HEK293 (cell line): ENCODE measurements at regions not wholly inside any gene's neighbourhood (a gene's known extent, or its start where the extent isn't known, plus 50 kb on each side); places are given as distances from the start of the nearest gene placed in this dataset.

Experiments
- CTCF ChIA-PET: fragments of 350-600 bp; formaldehyde crosslinking; extraction: SDS; loops from one replicate; lab custom pipeline; 2021; ENCODE audit warnings: antibody characterized with exemption; lab: Yijun Ruan, JAX
- POLR2A ChIA-PET: fragments of 300-600 bp; formaldehyde crosslinking; extraction: SDS; loops from one replicate; lab custom pipeline; 2020; ENCODE audit warnings: antibody characterized with exemption, inconsistent platforms; lab: Yijun Ruan, JAX
- H3K27ac ChIP-seq: fragments of 200-500 bp; sonication (Bioruptor generic); 2 replicates; pipeline ENCODE4 v1.5.1; 2014; ENCODE audit warnings: low read depth, low read length, control low read depth, inconsistent platforms; ENCODE audit errors: extremely low read depth
- H3K36me3 ChIP-seq, 2 experiments: fragments of 200-500 bp in 1 of 2; sonication (Bioruptor generic) in 1 of 2; 1 replicate in 1 of 2; 2 replicates in 1 of 2; pipeline ENCODE4 v1.5.1; 2014 to 2017; ENCODE audit warnings: inconsistent platforms in 2 of 2, low read length in 2 of 2; ENCODE audit not compliant: control insufficient read depth in 2 of 2, insufficient read depth in 1 of 2
- H3K4me1 ChIP-seq: fragments of 200-500 bp; sonication (Bioruptor generic); 2 replicates; pipeline ENCODE4 v1.5.1; 2014; ENCODE audit warnings: mild to moderate bottlenecking, low read length, inconsistent platforms; ENCODE audit not compliant: control insufficient read depth, insufficient read depth
- H3K4me3 ChIP-seq: 2 replicates; pipeline ENCODE4 v1.5.1; 2011; ENCODE audit warnings: low read depth, mild to moderate bottlenecking, control low read depth, low read length, moderate library complexity
- H3K9me3 ChIP-seq: fragments of 200-500 bp; sonication (Bioruptor generic); 2 replicates; pipeline ENCODE4 v1.5.1; 2014; ENCODE audit warnings: low read depth, low read length, inconsistent platforms; ENCODE audit not compliant: control insufficient read depth, insufficient read depth
- GLI4 ChIP-seq: fragments of 450-650 bp; formaldehyde crosslinking; IDR thresholded peaks from 2 replicates; pipeline ENCODE4 v1.5.1; 2016; ENCODE audit warnings: missing biosample characterization, missing genetic modification characterization
- HOXA7 ChIP-seq: sonication (generic); formaldehyde crosslinking; IDR thresholded peaks from 2 replicates; pipeline ENCODE4 v1.8.1; 2022; ENCODE audit warnings: missing genetic modification reagents, borderline replicate concordance
- HOXD13 ChIP-seq: sonication (generic); formaldehyde crosslinking; IDR thresholded peaks from 2 replicates; pipeline ENCODE4 v1.8.0; 2022; ENCODE audit warnings: missing genetic modification reagents, borderline replicate concordance
- KLF9 ChIP-seq: fragments of 450-650 bp; formaldehyde crosslinking; IDR thresholded peaks from 2 replicates; pipeline ENCODE4 v1.5.1; 2016; ENCODE audit warnings: missing biosample characterization, missing genetic modification characterization, low read depth
- SCRT2 ChIP-seq: fragments of 450-650 bp; formaldehyde crosslinking; IDR thresholded peaks from 2 replicates; pipeline ENCODE4 v1.5.1; 2016; ENCODE audit warnings: missing biosample characterization, missing genetic modification characterization
- TRIM28 ChIP-seq: IDR thresholded peaks from 2 replicates; pipeline ENCODE4 v1.6.1; 2011; ENCODE audit warnings: low read length, control low read depth, borderline replicate concordance
- ZIC2 ChIP-seq: fragments of 450-650 bp; formaldehyde crosslinking; IDR thresholded peaks from 2 replicates; pipeline ENCODE4 v1.5.1; 2016; ENCODE audit warnings: missing biosample characterization, missing genetic modification characterization
- ZNF112 ChIP-seq: fragments of 450-650 bp; formaldehyde crosslinking; IDR thresholded peaks from 2 replicates; pipeline ENCODE4 v1.5.0; 2017; ENCODE audit warnings: missing biosample characterization, missing genetic modification characterization
- ZNF121 ChIP-seq: fragments of 450-650 bp; formaldehyde crosslinking; IDR thresholded peaks from 2 replicates; pipeline ENCODE4 v1.5.1; 2016; ENCODE audit warnings: missing biosample characterization, missing genetic modification characterization
- ZNF174 ChIP-seq: fragments of 450-650 bp; formaldehyde crosslinking; IDR thresholded peaks from 2 replicates; pipeline ENCODE4 v1.5.0; 2017; ENCODE audit warnings: missing biosample characterization, mild to moderate bottlenecking, missing genetic modification characterization
- ZNF175 ChIP-seq: fragments of 450-650 bp; formaldehyde crosslinking; IDR thresholded peaks from 2 replicates; pipeline ENCODE4 v1.5.1; 2016; ENCODE audit warnings: missing biosample characterization, missing genetic modification characterization
- ZNF184 ChIP-seq: fragments of 450-650 bp; IDR thresholded peaks from 2 replicates; pipeline ENCODE4 v1.5.1; 2018; ENCODE audit warnings: missing biosample characterization, mild to moderate bottlenecking, missing genetic modification characterization
- ZNF202 ChIP-seq: fragments of 450-650 bp; formaldehyde crosslinking; IDR thresholded peaks from 2 replicates; pipeline ENCODE4 v1.5.1; 2016; ENCODE audit warnings: missing biosample characterization, missing genetic modification characterization, borderline replicate concordance
- ZNF214 ChIP-seq: fragments of 450-650 bp; formaldehyde crosslinking; IDR thresholded peaks from 2 replicates; pipeline ENCODE4 v1.5.1; 2017; ENCODE audit warnings: missing biosample characterization, mild to moderate bottlenecking, missing genetic modification characterization, borderline replicate concordance
- ZNF324 ChIP-seq: fragments of 450-650 bp; formaldehyde crosslinking; IDR thresholded peaks from 2 replicates; pipeline ENCODE4 v1.5.1; 2016; ENCODE audit warnings: missing biosample characterization, missing genetic modification characterization
- ZNF335 ChIP-seq: fragments of 450-650 bp; formaldehyde crosslinking; conservative IDR thresholded peaks from 2 replicates; pipeline ENCODE4 v1.5.1; 2016; ENCODE audit warnings: missing biosample characterization, missing genetic modification characterization
- ZNF366 ChIP-seq: fragments of 450-650 bp; formaldehyde crosslinking; conservative IDR thresholded peaks from 2 replicates; pipeline ENCODE4 v1.5.1; 2016; ENCODE audit warnings: missing biosample characterization, missing genetic modification characterization
- ZNF391 ChIP-seq: fragments of 450-650 bp; formaldehyde crosslinking; IDR thresholded peaks from 2 replicates; pipeline ENCODE4 v1.5.1; 2016; ENCODE audit warnings: low read depth, missing biosample characterization, missing genetic modification characterization, borderline replicate concordance
- ZNF473 ChIP-seq: fragments of 450-650 bp; formaldehyde crosslinking; IDR thresholded peaks from 2 replicates; pipeline ENCODE4 v1.5.1; 2017; ENCODE audit warnings: missing biosample characterization, missing genetic modification characterization
- ZNF48 ChIP-seq: fragments of 450-650 bp; formaldehyde crosslinking; IDR thresholded peaks from 2 replicates; pipeline ENCODE4 v1.5.1; 2016; ENCODE audit warnings: missing biosample characterization, missing genetic modification characterization
- ZNF521 ChIP-seq: fragments of 450-650 bp; formaldehyde crosslinking; IDR thresholded peaks from 2 replicates; pipeline ENCODE4 v1.5.1; 2017; ENCODE audit warnings: missing biosample characterization, mild to moderate bottlenecking, missing genetic modification characterization
- ZNF747 ChIP-seq: fragments of 450-650 bp; formaldehyde crosslinking; IDR thresholded peaks from 2 replicates; pipeline ENCODE4 v1.5.1; 2016; ENCODE audit warnings: missing biosample characterization, missing genetic modification characterization
- ZNF768 ChIP-seq: fragments of 450-650 bp; formaldehyde crosslinking; IDR thresholded peaks from 2 replicates; pipeline ENCODE4 v1.5.1; 2018; ENCODE audit warnings: missing biosample characterization, mild to moderate bottlenecking, missing genetic modification characterization
- ZNF792 ChIP-seq: fragments of 450-650 bp; formaldehyde crosslinking; IDR thresholded peaks from 2 replicates; pipeline ENCODE4 v1.5.1; 2016; ENCODE audit warnings: missing biosample characterization, missing genetic modification characterization
- ZSCAN30 ChIP-seq: fragments of 450-650 bp; IDR thresholded peaks from 2 replicates; pipeline ENCODE4 v1.5.1; 2018; ENCODE audit warnings: missing biosample characterization, mild to moderate bottlenecking, missing genetic modification characterization, moderate library complexity
- TF ChIP-seq, protein P1 (sequence below): fragments of 450-650 bp; formaldehyde crosslinking; IDR thresholded peaks from 2 replicates; pipeline ENCODE4 v1.5.1; 2017; ENCODE audit warnings: missing biosample characterization, missing genetic modification characterization
- TF ChIP-seq, protein P2 (sequence below): fragments of 450-650 bp; formaldehyde crosslinking; IDR thresholded peaks from 2 replicates; pipeline ENCODE4 v1.5.1; 2016; ENCODE audit warnings: missing biosample characterization, missing genetic modification characterization
- TF ChIP-seq, protein P3 (sequence below): fragments of 450-650 bp; formaldehyde crosslinking; IDR thresholded peaks from 2 replicates; pipeline ENCODE4 v1.5.1; 2016; ENCODE audit warnings: missing biosample characterization, missing genetic modification characterization
- TF ChIP-seq, protein P4 (sequence below): fragments of 450-650 bp; formaldehyde crosslinking; IDR thresholded peaks from 2 replicates; pipeline ENCODE4; 2016; ENCODE audit warnings: missing biosample characterization, missing genetic modification characterization

DNA sequence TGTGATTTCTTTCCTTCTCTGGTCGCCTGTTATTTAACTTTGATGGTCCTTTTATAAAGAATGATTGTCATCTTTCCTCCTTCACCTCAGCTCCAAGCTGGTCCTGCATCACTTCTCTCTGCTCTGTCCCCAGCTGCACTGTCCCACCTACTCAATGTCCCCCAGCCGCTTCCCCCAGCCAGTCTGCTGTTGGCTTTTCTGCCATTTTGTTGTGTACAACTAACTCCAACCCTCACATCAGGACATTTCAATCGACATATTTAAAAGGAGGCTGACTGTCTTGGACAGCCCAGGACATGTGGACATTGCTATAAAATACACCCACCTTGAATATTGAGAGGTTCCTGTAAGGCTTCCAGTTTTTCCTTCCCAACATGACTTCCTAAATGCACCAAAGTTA is 193.8 kb upstream of the RGMA start:
- no peaks in the 10 kb centered on the region for H3K36me3 ChIP-seq
- ChIA-PET CTCF (no interaction called here), POLR2A (no interaction called here)
- no peak overlapping the region for H3K27ac ChIP-seq
- no peak for TF ChIP-seq ZNF324 (tag by site-specific recombination)
- no peak for TF ChIP-seq HOXD13 (CRISPR knock-in tag)
- TF ChIP-seq ZNF214 (tag by site-specific recombination) = no peak
- TF ChIP-seq, protein P1, sequence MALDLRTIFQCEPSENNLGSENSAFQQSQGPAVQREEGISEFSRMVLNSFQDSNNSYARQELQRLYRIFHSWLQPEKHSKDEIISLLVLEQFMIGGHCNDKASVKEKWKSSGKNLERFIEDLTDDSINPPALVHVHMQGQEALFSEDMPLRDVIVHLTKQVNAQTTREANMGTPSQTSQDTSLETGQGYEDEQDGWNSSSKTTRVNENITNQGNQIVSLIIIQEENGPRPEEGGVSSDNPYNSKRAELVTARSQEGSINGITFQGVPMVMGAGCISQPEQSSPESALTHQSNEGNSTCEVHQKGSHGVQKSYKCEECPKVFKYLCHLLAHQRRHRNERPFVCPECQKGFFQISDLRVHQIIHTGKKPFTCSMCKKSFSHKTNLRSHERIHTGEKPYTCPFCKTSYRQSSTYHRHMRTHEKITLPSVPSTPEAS = no peak
- TF ChIP-seq ZNF202 = no peak
- no peak for TF ChIP-seq ZNF768 (tag by site-specific recombination)
- no peak for TF ChIP-seq ZNF121 (tag by site-specific recombination)
- TF ChIP-seq HOXA7 (CRISPR knock-in tag) = no peak
- TF ChIP-seq ZNF48 (tag by site-specific recombination) = no peak
- no peak for TF ChIP-seq ZIC2 (tag by site-specific recombination)
- TF ChIP-seq SCRT2 (tag by site-specific recombination) = no peak
- no peak for TF ChIP-seq ZNF335 (tag by site-specific recombination)
- no peak for TF ChIP-seq ZNF521 (tag by site-specific recombination)
- no peak for TF ChIP-seq ZNF747
- no peak for TF ChIP-seq ZNF175 (tag by site-specific recombination)
- no peak for TF ChIP-seq ZNF473 (tag by site-specific recombination)
- TF ChIP-seq ZNF184 (tag by site-specific recombination) = no peak
- no peak for TF ChIP-seq ZNF174
- no peak for TF ChIP-seq ZNF391 (tag by site-specific recombination)
- H3K4me3 ChIP-seq = no peak overlapping the region
- no peaks in the 10 kb centered on the region for H3K4me1 ChIP-seq
- H3K9me3 ChIP-seq = no peaks in the 10 kb centered on the region

DNA sequence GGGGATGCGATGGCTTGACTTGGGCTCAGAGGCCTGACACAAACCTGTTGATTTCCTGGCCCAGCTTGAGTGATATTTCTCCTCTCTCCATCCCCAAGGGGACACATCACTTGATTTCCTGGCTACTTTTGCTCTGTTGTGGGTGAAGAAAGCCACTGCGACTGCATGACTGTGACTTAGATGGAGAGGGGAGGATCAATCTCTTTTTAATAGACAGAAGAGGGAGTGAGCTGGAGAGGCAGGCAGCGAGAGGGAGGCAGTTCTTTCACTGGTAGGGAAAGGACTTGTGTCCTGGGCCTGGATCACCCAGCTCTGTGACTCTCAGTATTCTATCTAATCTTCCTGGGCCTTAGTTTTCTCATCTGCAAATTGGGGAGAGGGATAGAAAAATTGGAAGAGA is 189.8 kb upstream of the RGMA start:
- H3K36me3 ChIP-seq = no peaks in the 10 kb centered on the region
- no peak overlapping the region for H3K27ac ChIP-seq
- H3K9me3 ChIP-seq = no peaks in the 10 kb centered on the region
- no peak for TF ChIP-seq ZSCAN30 (tag by site-specific recombination)
- no peaks in the 10 kb centered on the region for H3K4me1 ChIP-seq
- ChIA-PET CTCF (no interaction called here), POLR2A (no interaction called here)
- no peak overlapping the region for H3K4me3 ChIP-seq

DNA sequence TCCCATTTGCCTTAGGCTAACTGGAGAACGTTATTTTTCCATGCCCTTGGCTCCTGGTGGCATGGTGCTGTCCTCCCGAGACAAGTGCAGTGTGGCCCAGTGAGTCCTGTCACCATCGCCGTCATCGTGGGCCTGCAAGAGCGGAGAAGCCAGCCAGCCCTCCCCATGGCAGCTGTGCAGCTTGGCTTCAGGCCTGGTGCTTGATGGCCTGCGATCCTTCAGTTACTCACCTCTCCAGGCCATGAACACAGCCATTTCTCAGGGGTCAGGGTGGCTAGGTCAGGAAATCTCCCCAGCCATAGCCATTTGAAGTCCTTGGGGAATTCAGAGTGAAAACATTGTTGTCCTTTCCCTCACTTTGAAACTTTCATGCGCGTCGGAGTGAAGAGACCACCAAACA is 189.0 kb upstream of the RGMA start:
- H3K9me3 ChIP-seq = no peaks in the 10 kb centered on the region
- CTCF ChIA-PET = interaction anchor here (0.7 kb wide), 1 partner anchor 698 kb away, joined by 3 read pairs; no protein-coding TSS in a partner anchor
- H3K27ac ChIP-seq = no peak overlapping the region
- H3K36me3 ChIP-seq = no peaks in the 10 kb centered on the region
- H3K4me3 ChIP-seq = no peak overlapping the region
- POLR2A ChIA-PET = no interaction called here
- H3K4me1 ChIP-seq = no peaks in the 10 kb centered on the region
- TF ChIP-seq ZNF792 (tag by site-specific recombination) (no peak), TRIM28 (no peak), ZNF366 (tag by site-specific recombination) (no peak), GLI4 (tag by site-specific recombination) (no peak), KLF9 (tag by site-specific recombination) (no peak), ZNF112 (tag by site-specific recombination) (no peak)
- TF ChIP-seq, protein P2, sequence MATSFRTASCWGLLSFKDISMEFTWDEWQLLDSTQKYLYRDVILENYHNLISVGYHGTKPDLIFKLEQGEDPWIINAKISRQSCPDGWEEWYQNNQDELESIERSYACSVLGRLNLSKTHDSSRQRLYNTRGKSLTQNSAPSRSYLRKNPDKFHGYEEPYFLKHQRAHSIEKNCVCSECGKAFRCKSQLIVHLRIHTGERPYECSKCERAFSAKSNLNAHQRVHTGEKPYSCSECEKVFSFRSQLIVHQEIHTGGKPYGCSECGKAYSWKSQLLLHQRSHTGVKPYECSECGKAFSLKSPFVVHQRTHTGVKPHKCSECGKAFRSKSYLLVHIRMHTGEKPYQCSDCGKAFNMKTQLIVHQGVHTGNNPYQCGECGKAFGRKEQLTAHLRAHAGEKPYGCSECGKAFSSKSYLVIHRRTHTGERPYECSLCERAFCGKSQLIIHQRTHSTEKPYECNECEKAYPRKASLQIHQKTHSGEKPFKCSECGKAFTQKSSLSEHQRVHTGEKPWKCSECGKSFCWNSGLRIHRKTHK (tag by site-specific recombination) = no peak
- TF ChIP-seq, protein P3, sequence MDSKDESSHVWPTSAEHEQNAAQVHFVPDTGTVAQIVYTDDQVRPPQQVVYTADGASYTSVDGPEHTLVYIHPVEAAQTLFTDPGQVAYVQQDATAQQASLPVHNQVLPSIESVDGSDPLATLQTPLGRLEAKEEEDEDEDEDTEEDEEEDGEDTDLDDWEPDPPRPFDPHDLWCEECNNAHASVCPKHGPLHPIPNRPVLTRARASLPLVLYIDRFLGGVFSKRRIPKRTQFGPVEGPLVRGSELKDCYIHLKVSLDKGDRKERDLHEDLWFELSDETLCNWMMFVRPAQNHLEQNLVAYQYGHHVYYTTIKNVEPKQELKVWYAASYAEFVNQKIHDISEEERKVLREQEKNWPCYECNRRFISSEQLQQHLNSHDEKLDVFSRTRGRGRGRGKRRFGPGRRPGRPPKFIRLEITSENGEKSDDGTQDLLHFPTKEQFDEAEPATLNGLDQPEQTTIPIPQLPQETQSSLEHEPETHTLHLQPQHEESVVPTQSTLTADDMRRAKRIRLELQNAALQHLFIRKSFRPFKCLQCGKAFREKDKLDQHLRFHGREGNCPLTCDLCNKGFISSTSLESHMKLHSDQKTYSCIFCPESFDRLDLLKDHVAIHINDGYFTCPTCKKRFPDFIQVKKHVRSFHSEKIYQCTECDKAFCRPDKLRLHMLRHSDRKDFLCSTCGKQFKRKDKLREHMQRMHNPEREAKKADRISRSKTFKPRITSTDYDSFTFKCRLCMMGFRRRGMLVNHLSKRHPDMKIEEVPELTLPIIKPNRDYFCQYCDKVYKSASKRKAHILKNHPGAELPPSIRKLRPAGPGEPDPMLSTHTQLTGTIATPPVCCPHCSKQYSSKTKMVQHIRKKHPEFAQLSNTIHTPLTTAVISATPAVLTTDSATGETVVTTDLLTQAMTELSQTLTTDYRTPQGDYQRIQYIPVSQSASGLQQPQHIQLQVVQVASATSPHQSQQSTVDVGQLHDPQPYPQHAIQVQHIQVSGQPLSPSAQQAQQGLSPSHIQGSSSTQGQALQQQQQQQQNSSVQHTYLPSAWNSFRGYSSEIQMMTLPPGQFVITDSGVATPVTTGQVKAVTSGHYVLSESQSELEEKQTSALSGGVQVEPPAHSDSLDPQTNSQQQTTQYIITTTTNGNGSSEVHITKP (tag by site-specific recombination) = no peak
- TF ChIP-seq, protein P4, sequence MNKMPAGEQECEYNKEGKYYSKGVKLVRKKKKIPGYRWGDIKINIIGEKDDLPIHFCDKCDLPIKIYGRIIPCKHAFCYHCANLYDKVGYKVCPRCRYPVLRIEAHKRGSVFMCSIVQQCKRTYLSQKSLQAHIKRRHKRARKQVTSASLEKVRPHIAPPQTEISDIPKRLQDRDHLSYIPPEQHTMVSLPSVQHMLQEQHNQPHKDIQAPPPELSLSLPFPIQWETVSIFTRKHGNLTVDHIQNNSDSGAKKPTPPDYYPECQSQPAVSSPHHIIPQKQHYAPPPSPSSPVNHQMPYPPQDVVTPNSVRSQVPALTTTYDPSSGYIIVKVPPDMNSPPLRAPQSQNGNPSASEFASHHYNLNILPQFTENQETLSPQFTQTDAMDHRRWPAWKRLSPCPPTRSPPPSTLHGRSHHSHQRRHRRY (tag by site-specific recombination) = no peak
